SK-N-SH (cell line): ENCODE measurements at regions not wholly inside any gene's neighbourhood (a gene's known extent, or its start where the extent isn't known, plus 50 kb on each side); places are given as distances from the start of the nearest gene placed in this dataset.

ENCODE experiments used
- CHD2 ChIP-seq: fragments of 150-350 bp; IDR thresholded peaks from 2 replicates; pipeline ENCODE4 v1.6.1; 2018; ENCODE audit warnings: low read length; ENCODE audit not compliant: partially characterized antibody
- EP300 ChIP-seq, 2 experiments: IDR thresholded peaks; 2 replicates each; pipeline versions ENCODE4 v1.4.0 to v1.6.1; 2012; ENCODE audit warnings: borderline replicate concordance in 1 of 2, low read depth in 1 of 2, low read length in 1 of 2
- JUND ChIP-seq: IDR thresholded peaks from 2 replicates; pipeline ENCODE4 v1.4.0; 2012
- MXI1 ChIP-seq: IDR thresholded peaks from 2 replicates; pipeline ENCODE4 v1.6.1; 2012; ENCODE audit warnings: mild to moderate bottlenecking, low read depth, low read length, improper control_type of control experiment
- NRF1 ChIP-seq: IDR thresholded peaks from 2 replicates; pipeline ENCODE4 v1.6.1; 2012; ENCODE audit warnings: low read depth, mild to moderate bottlenecking, low read length
- POLR2AphosphoS5 ChIP-seq: IDR thresholded peaks from 2 replicates; pipeline ENCODE4 v1.6.1; 2012; ENCODE audit warnings: low read depth, low read length
- RAD21 ChIP-seq: IDR thresholded peaks from 2 replicates; pipeline ENCODE4 v1.6.1; 2012; ENCODE audit warnings: mild to moderate bottlenecking, low read length
- RXRA ChIP-seq: IDR thresholded peaks from 2 replicates; pipeline ENCODE4 v1.4.0; 2012; ENCODE audit warnings: low read depth, mild to moderate bottlenecking, borderline replicate concordance
- SIN3A ChIP-seq: IDR thresholded peaks from 2 replicates; pipeline ENCODE4 v1.6.1; 2012; ENCODE audit warnings: low read depth, mild to moderate bottlenecking, low read length, moderate library complexity, borderline replicate concordance
- TAF1 ChIP-seq: IDR thresholded peaks from 2 replicates; pipeline ENCODE4 v1.6.1; 2012; ENCODE audit warnings: low read depth, mild to moderate bottlenecking, low read length, moderate library complexity, borderline replicate concordance
- TF ChIP-seq, protein P1 (sequence below): fragments of 200-600 bp; sonication (generic); IDR thresholded peaks from 2 replicates; pipeline ENCODE4 v1.6.1; 2017; ENCODE audit warnings: antibody characterized with exemption, mild to moderate bottlenecking, moderate library complexity
- TF ChIP-seq, protein P2 (sequence below): IDR thresholded peaks from 2 replicates; pipeline ENCODE4 v1.4.0; 2012; ENCODE audit warnings: low read depth
- TF ChIP-seq, protein P3 (sequence below): IDR thresholded peaks from 2 replicates; pipeline ENCODE4 v1.6.1; 2012; ENCODE audit warnings: mild to moderate bottlenecking, low read depth, low read length, moderate library complexity

DNA sequence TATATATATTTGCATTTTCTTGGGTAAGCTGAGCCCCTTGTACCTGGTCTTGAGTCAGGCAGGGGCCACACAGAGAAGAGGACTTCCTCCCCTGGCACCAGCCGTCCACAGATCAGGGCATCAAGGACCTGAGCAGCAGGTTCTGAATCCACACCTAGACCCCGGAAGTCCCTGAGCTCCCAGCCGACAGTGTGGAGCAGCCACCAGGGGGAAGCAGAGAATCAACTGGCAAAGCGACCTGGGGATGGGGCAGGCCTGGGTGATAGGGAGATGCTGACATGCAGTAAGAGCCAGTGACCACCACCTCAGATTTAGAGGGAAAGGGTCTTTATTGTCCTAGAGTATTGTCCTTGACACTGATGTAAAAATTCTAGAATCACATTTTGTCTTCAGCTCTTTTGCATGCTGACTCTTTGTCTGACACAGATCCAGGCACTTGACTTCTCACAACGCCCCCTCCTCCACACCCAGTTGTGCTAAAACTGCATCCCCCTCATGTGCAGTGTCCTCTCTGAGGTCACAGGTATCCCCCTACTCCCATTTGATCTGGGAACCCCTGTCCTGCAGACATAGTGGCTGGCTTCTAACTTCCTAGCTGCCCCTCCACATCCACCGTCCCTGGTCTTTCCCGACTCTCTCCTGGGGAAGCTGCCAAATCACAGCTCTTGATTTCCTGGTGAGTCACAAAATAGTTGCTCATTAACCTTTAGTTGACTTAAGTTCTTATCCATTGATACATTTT is 109.3 kb downstream of the GGTLC2 start:
- TF ChIP-seq CHD2, result no peak
- TF ChIP-seq POLR2AphosphoS5, result no peak
- no peak for TF ChIP-seq RXRA
- TF ChIP-seq, protein P1, sequence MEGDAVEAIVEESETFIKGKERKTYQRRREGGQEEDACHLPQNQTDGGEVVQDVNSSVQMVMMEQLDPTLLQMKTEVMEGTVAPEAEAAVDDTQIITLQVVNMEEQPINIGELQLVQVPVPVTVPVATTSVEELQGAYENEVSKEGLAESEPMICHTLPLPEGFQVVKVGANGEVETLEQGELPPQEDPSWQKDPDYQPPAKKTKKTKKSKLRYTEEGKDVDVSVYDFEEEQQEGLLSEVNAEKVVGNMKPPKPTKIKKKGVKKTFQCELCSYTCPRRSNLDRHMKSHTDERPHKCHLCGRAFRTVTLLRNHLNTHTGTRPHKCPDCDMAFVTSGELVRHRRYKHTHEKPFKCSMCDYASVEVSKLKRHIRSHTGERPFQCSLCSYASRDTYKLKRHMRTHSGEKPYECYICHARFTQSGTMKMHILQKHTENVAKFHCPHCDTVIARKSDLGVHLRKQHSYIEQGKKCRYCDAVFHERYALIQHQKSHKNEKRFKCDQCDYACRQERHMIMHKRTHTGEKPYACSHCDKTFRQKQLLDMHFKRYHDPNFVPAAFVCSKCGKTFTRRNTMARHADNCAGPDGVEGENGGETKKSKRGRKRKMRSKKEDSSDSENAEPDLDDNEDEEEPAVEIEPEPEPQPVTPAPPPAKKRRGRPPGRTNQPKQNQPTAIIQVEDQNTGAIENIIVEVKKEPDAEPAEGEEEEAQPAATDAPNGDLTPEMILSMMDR, result peak; percentile 60
- TF ChIP-seq SIN3A, result no peak
- no peak for TF ChIP-seq TAF1
- TF ChIP-seq, protein P2, sequence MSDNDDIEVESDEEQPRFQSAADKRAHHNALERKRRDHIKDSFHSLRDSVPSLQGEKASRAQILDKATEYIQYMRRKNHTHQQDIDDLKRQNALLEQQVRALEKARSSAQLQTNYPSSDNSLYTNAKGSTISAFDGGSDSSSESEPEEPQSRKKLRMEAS, result no peak
- no peak for TF ChIP-seq JUND
- peak; percentile 63 for TF ChIP-seq RAD21
- no peak for TF ChIP-seq EP300 (IDR thresholded peaks at IDR 0.05; ENCODE audit: borderline replicate concordance in 1 of 2, low read depth in 1 of 2, low read length in 1 of 2)
- TF ChIP-seq NRF1, result no peak
- TF ChIP-seq, protein P3, sequence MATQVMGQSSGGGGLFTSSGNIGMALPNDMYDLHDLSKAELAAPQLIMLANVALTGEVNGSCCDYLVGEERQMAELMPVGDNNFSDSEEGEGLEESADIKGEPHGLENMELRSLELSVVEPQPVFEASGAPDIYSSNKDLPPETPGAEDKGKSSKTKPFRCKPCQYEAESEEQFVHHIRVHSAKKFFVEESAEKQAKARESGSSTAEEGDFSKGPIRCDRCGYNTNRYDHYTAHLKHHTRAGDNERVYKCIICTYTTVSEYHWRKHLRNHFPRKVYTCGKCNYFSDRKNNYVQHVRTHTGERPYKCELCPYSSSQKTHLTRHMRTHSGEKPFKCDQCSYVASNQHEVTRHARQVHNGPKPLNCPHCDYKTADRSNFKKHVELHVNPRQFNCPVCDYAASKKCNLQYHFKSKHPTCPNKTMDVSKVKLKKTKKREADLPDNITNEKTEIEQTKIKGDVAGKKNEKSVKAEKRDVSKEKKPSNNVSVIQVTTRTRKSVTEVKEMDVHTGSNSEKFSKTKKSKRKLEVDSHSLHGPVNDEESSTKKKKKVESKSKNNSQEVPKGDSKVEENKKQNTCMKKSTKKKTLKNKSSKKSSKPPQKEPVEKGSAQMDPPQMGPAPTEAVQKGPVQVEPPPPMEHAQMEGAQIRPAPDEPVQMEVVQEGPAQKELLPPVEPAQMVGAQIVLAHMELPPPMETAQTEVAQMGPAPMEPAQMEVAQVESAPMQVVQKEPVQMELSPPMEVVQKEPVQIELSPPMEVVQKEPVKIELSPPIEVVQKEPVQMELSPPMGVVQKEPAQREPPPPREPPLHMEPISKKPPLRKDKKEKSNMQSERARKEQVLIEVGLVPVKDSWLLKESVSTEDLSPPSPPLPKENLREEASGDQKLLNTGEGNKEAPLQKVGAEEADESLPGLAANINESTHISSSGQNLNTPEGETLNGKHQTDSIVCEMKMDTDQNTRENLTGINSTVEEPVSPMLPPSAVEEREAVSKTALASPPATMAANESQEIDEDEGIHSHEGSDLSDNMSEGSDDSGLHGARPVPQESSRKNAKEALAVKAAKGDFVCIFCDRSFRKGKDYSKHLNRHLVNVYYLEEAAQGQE, result no peak
- no peak for TF ChIP-seq MXI1
